Fibroblast of skin of right quadriceps (primary cell): ENCODE measurements at regions not wholly inside any gene's neighbourhood (a gene's known extent, or its start where the extent isn't known, plus 50 kb on each side); places are given as distances from the start of the nearest gene placed in this dataset.

Experiments
- DNase-seq: peaks from one replicate; pipeline ENCODE4 v3.0.0-alpha.2; 2013

GRCh38 chr6:17227403-17227802, 53.8 kb upstream of the RBM24 start:
- DNase-seq: no peak
